Islet of Langerhans (tissue), 1 donor: ENCODE measurements at regions not wholly inside any gene's neighbourhood (a gene's known extent, or its start where the extent isn't known, plus 50 kb on each side); places are given as distances from the start of the nearest gene placed in this dataset.

ENCODE experiments used
- FAIRE-seq: peaks from one replicate; lab custom pipeline; 2011; peaks lifted over from hg19 to GRCh38; lab: Jason Lieb, UNC

DNA sequence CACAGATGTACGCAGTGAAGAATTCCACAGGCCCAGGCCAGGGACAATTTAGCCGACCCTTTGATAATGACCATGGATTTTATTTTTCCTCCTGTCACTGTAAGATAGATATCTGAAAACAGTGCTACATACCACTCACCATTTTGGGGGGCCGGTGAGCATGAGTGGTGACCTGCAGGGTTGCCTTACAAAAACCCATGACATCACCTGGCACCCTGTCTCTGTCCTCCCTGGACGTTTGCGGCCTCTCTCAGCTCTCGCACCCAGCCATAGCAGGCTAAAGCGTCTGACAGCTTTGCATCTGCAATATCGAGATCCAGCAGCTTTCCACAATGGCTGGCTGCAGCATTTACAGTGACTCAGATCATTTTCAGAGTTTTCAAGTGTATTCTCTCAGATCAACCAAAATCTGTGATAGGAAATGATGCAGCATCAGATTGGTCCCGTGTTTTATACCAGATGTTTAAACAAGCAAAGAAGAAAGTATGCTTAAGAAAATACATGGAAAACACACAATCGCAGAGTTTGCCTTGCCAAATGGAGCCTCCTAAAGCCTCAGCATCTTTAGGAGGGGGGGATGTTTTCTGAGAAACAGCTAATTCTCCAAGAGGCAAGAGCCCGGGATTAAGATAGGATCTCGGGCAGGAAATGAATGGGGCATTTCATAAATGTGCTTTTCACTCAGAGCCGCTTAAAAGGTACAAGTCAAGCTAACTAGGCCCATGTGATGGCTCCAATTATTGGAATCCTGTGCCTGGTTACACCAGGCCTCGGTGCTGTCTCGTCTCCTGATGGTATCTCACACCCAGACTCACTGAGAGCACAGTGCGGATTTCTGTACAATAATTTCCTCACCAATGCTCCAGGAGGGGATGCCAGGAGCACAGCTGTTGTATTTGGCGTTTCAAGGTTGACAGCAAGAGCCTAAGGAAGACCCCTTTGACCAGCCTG lies 257.3 kb downstream of the XXYLT1 start:
- no peak for FAIRE-seq

GRCh38 chr3:195015021-195015420 lies 255.9 kb downstream of the XXYLT1 start:
- FAIRE-seq: no peak

DNA sequence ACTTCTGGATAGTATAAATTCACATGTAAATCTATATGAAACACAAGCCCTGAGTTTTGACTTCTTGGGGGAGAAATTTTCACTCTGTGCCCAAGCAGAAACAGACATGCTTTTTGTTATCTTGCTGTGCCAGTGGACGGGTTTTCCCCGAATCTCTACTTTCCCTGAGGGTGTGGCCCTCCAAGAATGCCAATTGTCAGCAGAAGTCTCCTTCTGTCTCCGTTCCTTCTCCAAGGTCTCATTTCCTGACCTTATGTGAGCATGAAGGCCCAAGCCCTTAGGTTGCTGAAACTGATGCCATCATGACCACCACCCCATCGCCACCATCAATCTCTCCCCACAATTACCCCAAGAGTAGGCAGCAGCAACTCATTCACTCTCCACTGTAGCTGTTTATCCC lies 253.8 kb downstream of the XXYLT1 start:
- FAIRE-seq: no peak
